GM12878 (cell line): ENCODE measurements at regions not wholly inside any gene's neighbourhood (a gene's known extent, or its start where the extent isn't known, plus 50 kb on each side); places are given as distances from the start of the nearest gene placed in this dataset.

Source experiments
- ATAC-seq: fragments of 200-7000 bp; cut with Tn5 transposase; 3 replicates; pipeline ENCODE4 v1.9.1; 2020; ENCODE audit warnings: mild to moderate bottlenecking, moderate library complexity
- BruUV-seq: library from RNA; stranded (reverse); fragments of 400-500 nt; replicated peaks from 2 replicates; lab custom pipeline; 2021; lab: Mats Ljungman, UMichigan
- CTCF ChIA-PET: fragments of 300-600 bp; sonication (Branson Sonifier 250); formaldehyde crosslinking; extraction: SDS; loops from one replicate; lab custom pipeline; 2021; ENCODE audit warnings: inconsistent platforms; lab: Yijun Ruan, JAX
- POLR2A ChIA-PET: fragments of 350-600 bp; formaldehyde crosslinking; extraction: SDS; loops from one replicate; lab custom pipeline; 2021; ENCODE audit warnings: inconsistent platforms; lab: Charles Lee
- RAD21 ChIA-PET: fragments of 300-600 bp; sonication (Branson Sonifier 250); formaldehyde crosslinking; loops from one replicate; lab custom pipeline; 2023; ENCODE audit warnings: antibody characterized with exemption; ENCODE audit not compliant: unreplicated experiment; lab: Charles Lee
- SMC1A ChIA-PET: fragments of 300-600 bp; sonication (Branson Sonifier 250); formaldehyde crosslinking; loops from one replicate; lab custom pipeline; 2023; ENCODE audit not compliant: unreplicated experiment, uncharacterized antibody; lab: Charles Lee
- DNase-seq: peaks from one replicate; pipeline ENCODE4 v3.0.0-alpha.2; 2011; ENCODE audit warnings: low read depth, low spot score
- FAIRE-seq: peaks from 3 replicates; lab custom pipeline; 2011; peaks lifted over from hg19 to GRCh38; lab: Jason Lieb, UNC
- H2AFZ ChIP-seq: 2 replicates; pipeline ENCODE4 v1.6.0; 2011; ENCODE audit warnings: low read depth, low read length, control low read depth; ENCODE audit not compliant: control insufficient read depth
- H3K27ac ChIP-seq: 2 replicates; pipeline ENCODE4 v1.5.1; 2011; ENCODE audit warnings: control low read depth; ENCODE audit not compliant: control insufficient read depth, insufficient read depth
- H3K27me3 ChIP-seq, 2 experiments: replicated peaks in 1 of 2; 2 replicates each; pipeline versions ENCODE4 v1.6.0 to v1.6.1; 2011; ENCODE audit warnings: low read length in 1 of 2; ENCODE audit not compliant: control insufficient read depth in 2 of 2, insufficient read depth in 2 of 2
- H3K36me3 ChIP-seq, 2 experiments: 2 replicates each; pipeline ENCODE4 v1.5.1; 2011; ENCODE audit warnings: low read length in 1 of 2; ENCODE audit not compliant: control insufficient read depth in 2 of 2, insufficient read depth in 2 of 2
- H3K4me1 ChIP-seq: 2 replicates; pipeline ENCODE4 v1.6.1; 2011; ENCODE audit warnings: mild to moderate bottlenecking, low read length, moderate library complexity, mixed read lengths; ENCODE audit not compliant: control insufficient read depth, insufficient read depth
- H3K4me2 ChIP-seq: 2 replicates; pipeline ENCODE4 v1.6.0; 2011; ENCODE audit warnings: control low read depth; ENCODE audit not compliant: control insufficient read depth, insufficient read depth
- H3K4me3 ChIP-seq: fragments of 200-600 bp; sonication (generic); 2 replicates; pipeline ENCODE4 v1.5.1; 2016
- H3K79me2 ChIP-seq: 2 replicates; pipeline ENCODE4 v1.6.0; 2011; ENCODE audit warnings: low read length; ENCODE audit not compliant: control insufficient read depth, insufficient read depth
- H3K9ac ChIP-seq: 2 replicates; pipeline ENCODE4 v1.8.0; 2011; ENCODE audit warnings: low read length, control low read depth, mixed read lengths; ENCODE audit not compliant: control insufficient read depth, insufficient read depth
- H3K9me3 ChIP-seq: replicated peaks from 3 replicates; pipeline ENCODE4 v1.5.1; 2011; ENCODE audit warnings: mild to moderate bottlenecking, low read length; ENCODE audit not compliant: control insufficient read depth, insufficient read depth
- H4K20me1 ChIP-seq: 2 replicates; pipeline ENCODE4 v1.6.0; 2011; ENCODE audit not compliant: control insufficient read depth, insufficient read depth
- BACH1 ChIP-seq: fragments of 450-650 bp; IDR thresholded peaks from 2 replicates; pipeline ENCODE4 v1.6.1; 2017; ENCODE audit warnings: mild to moderate bottlenecking, borderline replicate concordance
- BHLHE40 ChIP-seq, 2 experiments: fragments of 450-650 bp in 1 of 2; IDR thresholded peaks; 2 replicates each; pipeline ENCODE4 v1.6.1; 2011 to 2017; ENCODE audit warnings: low read depth in 2 of 2, borderline replicate concordance in 1 of 2, improper control_type of control experiment in 1 of 2, low read length in 1 of 2, mild to moderate bottlenecking in 1 of 2
- BRCA1 ChIP-seq: IDR thresholded peaks from 2 replicates; pipeline ENCODE4 v1.6.1; 2011; ENCODE audit warnings: low read depth, low read length, improper control_type of control experiment
- CBFB ChIP-seq: IDR thresholded peaks from 2 replicates; pipeline ENCODE4 v1.6.1; 2016; ENCODE audit warnings: antibody characterized with exemption, low read depth
- CUX1 ChIP-seq: IDR thresholded peaks from 2 replicates; pipeline ENCODE4 v1.6.1; 2012; ENCODE audit warnings: improper control_type of control experiment, low read depth, low read length; ENCODE audit not compliant: insufficient replicate concordance
- MXI1 ChIP-seq: fragments of 150-350 bp; IDR thresholded peaks from 2 replicates; pipeline ENCODE4 v1.6.1; 2011; ENCODE audit warnings: low read depth, mild to moderate bottlenecking, inconsistent platforms, low read length, improper control_type of control experiment
- NRF1 ChIP-seq: conservative IDR thresholded peaks from 2 replicates; pipeline ENCODE4 v1.6.1; 2011; ENCODE audit warnings: mild to moderate bottlenecking, low read depth, low read length, improper control_type of control experiment
- PAX5 ChIP-seq: IDR thresholded peaks from 2 replicates; pipeline ENCODE4 v1.6.1; 2011; ENCODE audit warnings: low read depth, low read length, borderline replicate concordance
- RCOR1 ChIP-seq: conservative IDR thresholded peaks from 2 replicates; pipeline ENCODE4 v1.6.1; 2012; ENCODE audit warnings: low read depth, low read length, improper control_type of control experiment
- SMAD1 ChIP-seq: fragments of 450-650 bp; IDR thresholded peaks from 2 replicates; pipeline ENCODE4 v1.6.1; 2018; ENCODE audit warnings: mild to moderate bottlenecking, low read depth; ENCODE audit not compliant: partially characterized antibody
- SREBF2 ChIP-seq: IDR thresholded peaks from 2 replicates; pipeline ENCODE4 v1.6.1; 2012; ENCODE audit warnings: mild to moderate bottlenecking, low read length
- ZBED1 ChIP-seq: IDR thresholded peaks from 2 replicates; pipeline ENCODE4 v1.6.1; 2016; ENCODE audit warnings: borderline replicate concordance
- ZNF217 ChIP-seq: fragments of 450-650 bp; IDR thresholded peaks from 2 replicates; pipeline ENCODE4 v1.6.1; 2017; ENCODE audit warnings: antibody characterized with exemption, mild to moderate bottlenecking
- ZNF592 ChIP-seq: fragments of 450-650 bp; IDR thresholded peaks from 2 replicates; pipeline ENCODE4 v1.6.1; 2017; ENCODE audit warnings: mild to moderate bottlenecking, moderate library complexity
- ZNF622 ChIP-seq: fragments of 450-650 bp; IDR thresholded peaks from 2 replicates; pipeline ENCODE4 v1.6.1; 2017; ENCODE audit warnings: mild to moderate bottlenecking, inconsistent platforms
- ZZZ3 ChIP-seq: IDR thresholded peaks from 2 replicates; pipeline ENCODE4 v1.6.1; 2011; ENCODE audit warnings: low read depth; ENCODE audit not compliant: control insufficient read depth, insufficient read length
- WGBS: methylation state at CpG from one replicate; pipeline ENCODE4 v1.1.6; 2016; ENCODE audit warnings: low lambda C conversion rate; ENCODE audit not compliant: insufficient replicate concordance, insufficient coverage; ENCODE audit errors: missing lambda C conversion rate; 5-methylcytosine and 5-hydroxymethylcytosine counted together
- in situ Hi-C: fragments of 300-500 bp; cut with MboI; formaldehyde crosslinking; loops from 9 replicates; pipeline ENCODE4 v1.14.3; 2018; ENCODE audit warnings: mixed read lengths
- intact Hi-C: fragments of 100-400 bp; cut with micrococcal nuclease; formaldehyde crosslinking; loops from one replicate; pipeline ENCODE4 v1.14.2; 2022; ENCODE audit not compliant: unreplicated experiment

- SMC1A ChIA-PET: interaction anchor here (1.4 kb wide), 1 partner anchor 13 kb away, joined by 4 read pairs; no protein-coding TSS in a partner anchor
- H3K36me3 ChIP-seq: no peaks in the 10 kb centered on the region
- in situ Hi-C loops: no loop called here
- TF ChIP-seq ZNF592 (no peak), ZNF217 (no peak), ZZZ3 (no peak), SREBF2 (no peak), RCOR1 (no peak), ZNF622 (no peak), BHLHE40 (IDR thresholded peaks at IDR 0.05; ENCODE audit: borderline replicate concordance in 1 of 2, low read depth in 2 of 2, low read length in 1 of 2) (no peak), BACH1 (no peak), PAX5 (no peak), MXI1 (no peak), NRF1 (no peak), ZBED1 (no peak), BRCA1 (no peak), CUX1 (no peak), CBFB (no peak), SMAD1 (no peak)
These were observed 221.9 kb downstream of the GIPC2 start for GRCh38 chr1:78267513-78268218.

More at GRCh38 chr1:78267513-78268218, 221.9 kb downstream of the GIPC2 start:
- FAIRE-seq: no peak
- Histone ChIP-seq H4K20me1 (no peaks in the 10 kb centered on the region), H3K9ac (no peak overlapping the region), H3K79me2 (no peaks in the 10 kb centered on the region), H3K4me2 (no peak overlapping the region), H2AFZ (no peak overlapping the region), H3K27ac (no peak overlapping the region), H3K4me3 (no peak overlapping the region), H3K27me3 (no peaks in the 10 kb centered on the region), H3K9me3 (no peaks in the 10 kb centered on the region), H3K4me1 (no peaks in the 10 kb centered on the region)
- CTCF ChIA-PET: no interaction called here
- POLR2A ChIA-PET: no interaction called here
- WGBS: 20% methylated on average over 3 of the region's 3 CpGs
- RAD21 ChIA-PET: no interaction called here
- DNase-seq: no peak
- intact Hi-C loops: no loop called here
- no TSS peak for BruUV-seq
- ATAC-seq: no peak
